Psoas muscle (tissue), 7 donors: ENCODE measurements at regions not wholly inside any gene's neighbourhood (a gene's known extent, or its start where the extent isn't known, plus 50 kb on each side); places are given as distances from the start of the nearest gene placed in this dataset.

ENCODE experiments used
- ATAC-seq, 4 donors: fragments of 200-7000 bp; cut with Tn5 transposase; one replicate each; pipeline ENCODE4 v1.9.1; 2020; ENCODE audit warnings: moderate library complexity in 3 of 4, mild to moderate bottlenecking in 2 of 4
- DNase-seq, 2 donors: peaks; one replicate each; pipeline ENCODE4 v3.0.0-alpha.2; 2020
- H3K27ac ChIP-seq: fragments of 200-600 bp; one replicate; pipeline ENCODE4 v1.8.0; 2022
- H3K27me3 ChIP-seq, 3 donors: fragments of 200-600 bp in 1 of 3; one replicate each; pipeline versions ENCODE4 v1.6.1 to v1.8.0; 2013 to 2022; ENCODE audit warnings: low read length in 2 of 3, mild to moderate bottlenecking in 2 of 3, moderate library complexity in 1 of 3; ENCODE audit not compliant: insufficient read depth in 3 of 3
- H3K36me3 ChIP-seq, 2 donors: fragments of 200-600 bp in 1 of 2; one replicate each; pipeline versions ENCODE4 v1.6.1 to v1.8.0; 2013 to 2022; ENCODE audit warnings: low read depth in 1 of 2, mild to moderate bottlenecking in 1 of 2, moderate library complexity in 1 of 2; ENCODE audit not compliant: insufficient read depth in 1 of 2
- H3K4me1 ChIP-seq: fragments of 200-600 bp; one replicate; pipeline ENCODE4 v1.8.0; 2022
- H3K4me3 ChIP-seq: fragments of 200-600 bp; one replicate; pipeline ENCODE4 v1.8.0; 2022; ENCODE audit warnings: mild to moderate bottlenecking
- H3K9me3 ChIP-seq: fragments of 200-600 bp; one replicate; pipeline ENCODE4 v1.8.0; 2022
- CTCF ChIP-seq: fragments of 200-600 bp; IDR thresholded peaks from one replicate; pipeline ENCODE4 v1.8.0; 2022; ENCODE audit warnings: antibody characterized with exemption
- WGBS, 3 donors: extraction: QIAGEN DNeasy Blood & Tissue Kit; methylation state at CpG; one replicate each; pipeline versions ENCODE4 v1.1.6 to v1.1.7; 2013; 5-methylcytosine and 5-hydroxymethylcytosine counted together
- intact Hi-C, 2 donors: fragments of 100-400 bp; cut with DNase I; formaldehyde crosslinking; loops; one replicate each; pipeline versions ENCODE4 v1.11.0 to v1.14.2; 2022
- donor health status: healthy with polysubstance abuse.
- donor health status: DM: no; HTN: no; CAD: no; lungs with moderate emphysema.
- donor health status: Bipolar disorder and iron deficiency.
- donor health status: healthy.
- donor health status: DM: yes; HTN: yes; CAD: no.
- donor health status: DM: no; HTN: no; CAD: no.
- donor health status: DM: yes; HTN: yes; CAD: no.

GRCh38 chr12:126112849-126113248 is 1047.6 kb downstream of the AACS start:
- Histone ChIP-seq H3K27me3 (no peaks in the 10 kb centered on the region), H3K36me3 (no peaks in the 10 kb centered on the region), H3K4me1 (no peaks in the 10 kb centered on the region), H3K9me3 (no peaks in the 10 kb centered on the region), H3K4me3 (no peak overlapping the region), H3K27ac (no peak overlapping the region)
- DNase-seq (no peak), ATAC-seq (no peak)
- intact Hi-C loops = loop anchor here in 1 of 2 donors (5.0 kb wide), 1 partner anchor 466 kb away; no protein-coding TSS in a partner anchor
- no peak for TF ChIP-seq CTCF
- WGBS, 3 donors = 56 to 58% (median 58%) methylated on average over 1 of the region's 1 CpG

GRCh38 chr12:126114441-126114840 is 1049.2 kb downstream of the AACS start:
- DNase-seq = no peak
- no peaks in the 10 kb centered on the region for H3K9me3 ChIP-seq
- TF ChIP-seq CTCF = no peak
- no peaks in the 10 kb centered on the region for H3K36me3 ChIP-seq
- H3K4me1 ChIP-seq = no peaks in the 10 kb centered on the region
- no peak for ATAC-seq
- H3K4me3 ChIP-seq = no peak overlapping the region
- intact Hi-C loops = loop anchor here in 1 of 2 donors (5.0 kb wide), 1 partner anchor 467 kb away; no protein-coding TSS in a partner anchor
- H3K27me3 ChIP-seq = no peaks in the 10 kb centered on the region
- no peak overlapping the region for H3K27ac ChIP-seq
- 26 to 34% (median 27%) methylated on average over 5 of the region's 5 CpGs for WGBS, 3 donors

- DNase-seq = no peak
- intact Hi-C loops = no loop called here
- WGBS, 3 donors = 82 to 89% (median 85%) methylated on average over 3 of the region's 3 CpGs
- TF ChIP-seq CTCF = no peak
- ATAC-seq = no peak
- Histone ChIP-seq H3K4me1 (no peaks in the 10 kb centered on the region), H3K27ac (no peak overlapping the region), H3K4me3 (no peak overlapping the region), H3K36me3 (no peaks in the 10 kb centered on the region), H3K27me3 (no peaks in the 10 kb centered on the region), H3K9me3 (no peaks in the 10 kb centered on the region)
Observed at GRCh38 chr12:126117502-126117901, 1052.3 kb downstream of the AACS start.

GRCh38 chr12:126139355-126139754 is 1074.1 kb downstream of the AACS start:
- ATAC-seq (no peak), DNase-seq (no peak)
- H3K36me3 ChIP-seq = no peaks in the 10 kb centered on the region
- intact Hi-C loops = no loop called here
- no peaks in the 10 kb centered on the region for H3K27me3 ChIP-seq
- peaks cover 14% of the 10 kb centered on the region for H3K9me3 ChIP-seq
- H3K4me1 ChIP-seq = no peaks in the 10 kb centered on the region
- H3K4me3 ChIP-seq = no peak overlapping the region
- no peak for TF ChIP-seq CTCF
- WGBS, 3 donors = 91 to 94% (median 93%) methylated on average over 5 of the region's 5 CpGs
- H3K27ac ChIP-seq = no peak overlapping the region

- Histone ChIP-seq H3K36me3 (no peaks in the 10 kb centered on the region), H3K4me1 (no peaks in the 10 kb centered on the region), H3K9me3 (peaks cover 5% of the 10 kb centered on the region), H3K4me3 (no peak overlapping the region), H3K27ac (no peak overlapping the region), H3K27me3 (peaks cover 0 to 1% (median 0%) of the 10 kb centered on the region in 3 donors)
- TF ChIP-seq CTCF = no peak
- intact Hi-C loops = no loop called here
- WGBS, 3 donors = 87 to 91% (median 91%) methylated on average over 4 of the region's 4 CpGs
- DNase-seq (no peak), ATAC-seq (no peak)
Observed at GRCh38 chr12:126144603-126145002, 1079.4 kb downstream of the AACS start.
